OCI-LY3 (cell line): ENCODE measurements at regions not wholly inside any gene's neighbourhood (a gene's known extent, or its start where the extent isn't known, plus 50 kb on each side); places are given as distances from the start of the nearest gene placed in this dataset.
"Not testable (repeated sequence)": the region's sequence is repeated elsewhere in the genome, so short reads cannot be mapped to it uniquely, and the experiment has no call there.

Experiments used
- H2AFZ ChIP-seq: fragments of 200-600, 300-600 bp; shearing (Covaris generic); 2 replicates; pipeline ENCODE4 v1.6.0; 2014; ENCODE audit warnings: antibody characterized with exemption, low read depth, low read length
- H3K27ac ChIP-seq: fragments of 200-600, 300-600 bp; sonication (generic); 2 replicates; pipeline ENCODE4 v1.5.1; 2014; ENCODE audit warnings: mild to moderate bottlenecking, low read length, moderate library complexity, mixed read lengths
- H3K27me3 ChIP-seq: fragments of 200-600, 300-600 bp; sonication (generic); 2 replicates; pipeline ENCODE4 v1.6.1; 2014; ENCODE audit warnings: low read depth, low read length, mixed read lengths
- H3K36me3 ChIP-seq: fragments of 200-600, 300-600 bp; sonication (generic); replicated peaks from 2 replicates; pipeline ENCODE3; 2014; ENCODE audit warnings: low read depth, low read length, mixed read lengths
- H3K4me1 ChIP-seq: fragments of 300-600, 200-600 bp; sonication (generic); 2 replicates; pipeline ENCODE4 v1.6.1; 2014; ENCODE audit warnings: low read length, mixed read lengths
- H3K4me2 ChIP-seq: fragments of 200-600, 300-600 bp; sonication (generic); 2 replicates; pipeline ENCODE4 v1.6.1; 2014; ENCODE audit warnings: low read length, mixed read lengths
- H3K4me3 ChIP-seq: fragments of 300-600, 200-600 bp; sonication (generic); 2 replicates; pipeline ENCODE4 v1.5.1; 2014; ENCODE audit warnings: antibody characterized with exemption, mild to moderate bottlenecking, low read length, moderate library complexity
- H3K79me2 ChIP-seq: fragments of 300-600, 200-600 bp; shearing (Covaris generic); 2 replicates; pipeline ENCODE4 v1.6.1; 2014; ENCODE audit warnings: mild to moderate bottlenecking, low read length, mixed read lengths
- H3K9ac ChIP-seq: fragments of 300-600, 200-600 bp; shearing (Covaris generic); 2 replicates; pipeline ENCODE4 v1.6.0; 2014; ENCODE audit warnings: mild to moderate bottlenecking, low read length, moderate library complexity
- H3K9me3 ChIP-seq: fragments of 200-600, 300-600 bp; shearing (Covaris generic); 2 replicates; pipeline ENCODE4 v1.6.1; 2014; ENCODE audit warnings: low read length, mixed read lengths; ENCODE audit not compliant: insufficient read depth
- H4K20me1 ChIP-seq: fragments of 200-600, 300-600 bp; sonication (generic); 2 replicates; pipeline ENCODE4 v1.6.1; 2016; ENCODE audit warnings: low read length, mixed read lengths; ENCODE audit not compliant: insufficient read depth
- CTCF ChIP-seq: fragments of 200-600, 300-600 bp; sonication (generic); IDR thresholded peaks from 2 replicates; pipeline ENCODE4 v1.5.1; 2014; ENCODE audit warnings: antibody characterized with exemption, low read length, low read depth
- EZH2phosphoT487 ChIP-seq: fragments of 200-600 bp; shearing (Covaris generic); IDR thresholded peaks from 2 replicates; pipeline ENCODE4 v1.6.1; 2018; ENCODE audit warnings: antibody characterized with exemption, mixed run types, low read depth

- H4K20me1 ChIP-seq: no peaks in the 10 kb centered on the region
- peaks cover 16% of the 10 kb centered on the region for H3K4me1 ChIP-seq
- H3K4me3 ChIP-seq: 0 out of 2 replicates have a peak overlapping the region, but pooled peaks have one; percentile 4
- H3K79me2 ChIP-seq: no peaks in the 10 kb centered on the region
- no peaks in the 10 kb centered on the region for H3K27me3 ChIP-seq
- H2AFZ ChIP-seq: no peak overlapping the region
- no peak for TF ChIP-seq EZH2phosphoT487
- no peak for TF ChIP-seq CTCF
- H3K9me3 ChIP-seq: no peaks in the 10 kb centered on the region; the same call in 1 of the 2 replicates
- H3K4me2 ChIP-seq: peak overlapping the region; percentile 26; the same call in 1 of the 2 replicates
- no peak overlapping the region for H3K9ac ChIP-seq
- H3K36me3 ChIP-seq: no peaks in the 10 kb centered on the region
- no peak overlapping the region for H3K27ac ChIP-seq
Measured at GRCh38 chr2:138307099-138307498, 194.5 kb upstream of the SPOPL start.

- no peaks in the 10 kb centered on the region; the same call in 1 of the 2 replicates for H3K9me3 ChIP-seq
- no peak overlapping the region for H3K9ac ChIP-seq
- no peaks in the 10 kb centered on the region for H3K36me3 ChIP-seq
- H3K4me2 ChIP-seq: no peak overlapping the region
- H4K20me1 ChIP-seq: no peaks in the 10 kb centered on the region
- H3K27ac ChIP-seq: no peak overlapping the region
- H3K4me3 ChIP-seq: no peak overlapping the region
- H3K79me2 ChIP-seq: no peaks in the 10 kb centered on the region
- TF ChIP-seq EZH2phosphoT487: no peak
- no peak for TF ChIP-seq CTCF
- no peak overlapping the region for H2AFZ ChIP-seq
- H3K27me3 ChIP-seq: no peaks in the 10 kb centered on the region
- peaks cover 16% of the 10 kb centered on the region for H3K4me1 ChIP-seq
Measured at GRCh38 chr2:138309760-138310159, 191.8 kb upstream of the SPOPL start.

DNA sequence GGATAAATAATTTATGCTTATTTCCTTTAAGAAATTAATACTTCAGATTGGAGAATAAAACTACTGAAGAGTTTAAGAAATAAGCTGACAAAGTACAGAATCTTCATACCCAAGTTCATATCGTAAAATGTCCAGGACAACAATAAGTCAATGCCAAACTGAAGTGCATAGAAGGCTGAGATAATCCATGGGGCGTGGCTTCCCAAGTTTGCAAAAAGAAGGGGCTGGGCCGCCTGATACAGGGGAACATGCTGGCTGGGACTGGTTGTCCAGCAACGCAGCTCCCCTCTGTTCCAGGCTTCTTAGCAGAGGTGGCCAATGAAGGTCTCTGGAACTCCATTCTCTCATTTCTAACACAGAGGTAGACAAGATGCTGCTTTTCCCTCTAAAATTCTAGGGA, 189.5 kb upstream of the SPOPL start:
- Histone ChIP-seq H2AFZ (no peak overlapping the region), H3K4me1 (no peaks in the 10 kb centered on the region), H3K9me3 (no peaks in the 10 kb centered on the region), H3K27me3 (no peaks in the 10 kb centered on the region), H3K79me2 (no peaks in the 10 kb centered on the region), H3K27ac (no peak overlapping the region), H3K9ac (no peak overlapping the region), H3K36me3 (no peaks in the 10 kb centered on the region), H3K4me3 (no peak overlapping the region), H4K20me1 (no peaks in the 10 kb centered on the region), H3K4me2 (no peak overlapping the region)
- TF ChIP-seq EZH2phosphoT487 (no peak), CTCF (no peak)

- not testable (repeated sequence) for H3K27me3 ChIP-seq, H3K4me2 ChIP-seq, H3K9ac ChIP-seq, H3K36me3 ChIP-seq, H3K27ac ChIP-seq, H3K79me2 ChIP-seq, H4K20me1 ChIP-seq, H2AFZ ChIP-seq, H3K4me1 ChIP-seq, H3K4me3 ChIP-seq, H3K9me3 ChIP-seq
Measured at GRCh38 chr2:138315619-138316018, 186.0 kb upstream of the SPOPL start.

- no peak overlapping the region for H3K27ac ChIP-seq
- no peaks in the 10 kb centered on the region for H3K27me3 ChIP-seq
- no peak overlapping the region for H3K4me2 ChIP-seq
- no peaks in the 10 kb centered on the region for H3K9me3 ChIP-seq
- H3K9ac ChIP-seq: no peak overlapping the region
- no peaks in the 10 kb centered on the region for H3K79me2 ChIP-seq
- H2AFZ ChIP-seq: no peak overlapping the region
- no peak overlapping the region for H3K4me3 ChIP-seq
- TF ChIP-seq CTCF (no peak), EZH2phosphoT487 (no peak)
- no peaks in the 10 kb centered on the region for H4K20me1 ChIP-seq
- peaks cover 12% of the 10 kb centered on the region for H3K4me1 ChIP-seq
- H3K36me3 ChIP-seq: no peaks in the 10 kb centered on the region
Measured at GRCh38 chr2:138319616-138320015, 182.0 kb upstream of the SPOPL start.
